Mucosa of rectum (tissue), 2 donors: ENCODE measurements at regions not wholly inside any gene's neighbourhood (a gene's known extent, or its start where the extent isn't known, plus 50 kb on each side); places are given as distances from the start of the nearest gene placed in this dataset.
"Not testable (repeated sequence)": the region's sequence is repeated elsewhere in the genome, so short reads cannot be mapped to it uniquely, and the experiment has no call there.

Experiments used
- H3K27ac ChIP-seq, 2 donors: one replicate each; pipeline ENCODE4 v1.7.0; 2013; ENCODE audit warnings: inconsistent platforms in 2 of 2, low read depth in 2 of 2, low read length in 2 of 2
- H3K27me3 ChIP-seq, 2 donors: one replicate each; pipeline ENCODE4 v1.7.0; 2013; ENCODE audit warnings: low read length in 2 of 2; ENCODE audit not compliant: control insufficient read depth in 2 of 2, insufficient read depth in 2 of 2
- H3K36me3 ChIP-seq, 2 donors: one replicate each; pipeline ENCODE4 v1.7.0; 2013; ENCODE audit warnings: low read length in 2 of 2; ENCODE audit not compliant: control insufficient read depth in 2 of 2, insufficient read depth in 2 of 2
- H3K4me1 ChIP-seq, 2 donors: one replicate each; pipeline ENCODE4 v1.7.0; 2013; ENCODE audit warnings: low read length in 2 of 2, mild to moderate bottlenecking in 1 of 2; ENCODE audit not compliant: control insufficient read depth in 2 of 2, insufficient read depth in 2 of 2
- H3K4me3 ChIP-seq, 2 donors: one replicate each; pipeline ENCODE4 v1.7.0; 2013; ENCODE audit warnings: low read length in 2 of 2
- H3K9ac ChIP-seq, 2 donors: one replicate each; pipeline ENCODE4 v1.7.0; 2013; ENCODE audit warnings: low read length in 2 of 2, low read depth in 1 of 2, mild to moderate bottlenecking in 1 of 2
- H3K9me3 ChIP-seq, 2 donors: one replicate each; pipeline ENCODE4 v1.7.0; 2013; ENCODE audit warnings: low read length in 2 of 2; ENCODE audit not compliant: control insufficient read depth in 2 of 2
- donor health status: healthy.
- donor health status: Normal muscosa, but diverticular disease.

DNA sequence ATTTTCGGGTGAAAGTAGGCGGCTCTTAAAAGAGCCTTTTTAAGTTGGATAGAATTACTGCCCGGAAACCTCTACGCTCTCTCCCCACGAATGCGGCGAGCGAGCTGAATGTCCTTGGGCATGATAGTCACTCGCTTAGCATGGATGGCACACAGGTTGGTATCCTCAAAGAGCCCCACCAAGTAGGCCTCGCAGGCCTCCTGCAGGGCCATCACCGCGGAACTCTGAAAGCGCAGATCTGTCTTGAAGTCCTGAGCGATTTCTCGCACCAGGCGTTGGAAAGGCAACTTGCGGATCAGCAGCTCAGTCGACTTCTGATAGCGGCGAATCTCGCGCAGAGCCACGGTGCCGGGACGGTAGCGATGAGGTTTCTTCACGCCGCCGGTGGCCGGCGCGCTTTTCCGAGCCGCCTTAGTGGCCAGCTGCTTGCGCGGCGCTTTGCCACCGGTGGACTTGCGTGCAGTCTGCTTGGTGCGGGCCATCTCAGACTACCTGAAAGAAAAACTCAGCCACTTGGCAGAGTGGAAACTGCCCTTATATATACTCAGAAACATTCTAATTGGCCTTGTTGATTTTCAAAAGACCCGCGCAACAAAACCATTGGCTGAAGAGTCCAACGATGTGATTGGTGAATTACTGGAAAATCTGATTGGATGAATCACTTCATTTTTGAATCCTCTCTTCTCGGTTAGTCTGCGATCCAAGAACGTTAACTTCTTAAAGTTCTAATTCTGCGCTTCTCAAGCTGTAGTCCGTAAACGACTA is 93.9 kb upstream of the BTN3A2 start:
- Histone ChIP-seq H3K36me3 (no peaks in the 10 kb centered on the region), H3K4me3 (peak overlapping the region; percentile 71 to 84), H3K27ac (peak overlapping the region; percentile 96 to 97), H3K9ac (peak overlapping the region; percentile 88 to 92), H3K27me3 (no peaks in the 10 kb centered on the region), H3K4me1 (peaks cover 2 to 18% of the 10 kb centered on the region in 2 donors), H3K9me3 (no peaks in the 10 kb centered on the region)

DNA sequence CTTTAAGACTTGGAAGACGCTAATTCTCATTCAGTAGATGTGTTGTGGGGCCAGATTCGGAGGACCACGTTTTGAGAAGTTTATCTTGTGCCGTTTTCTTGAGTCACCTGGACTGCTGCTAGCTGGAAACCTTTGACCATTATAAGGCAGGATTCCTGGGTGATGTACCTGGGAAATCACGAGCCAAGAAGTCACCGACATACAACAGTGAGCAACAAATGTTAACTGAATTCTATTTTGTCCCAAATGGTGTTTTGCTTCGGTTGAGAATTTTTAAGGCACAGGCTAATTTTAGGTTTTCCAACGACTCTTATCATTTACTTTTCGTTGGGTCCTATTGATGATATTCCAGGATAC is 93.4 kb upstream of the BTN3A2 start:
- Histone ChIP-seq H3K27me3 (no peaks in the 10 kb centered on the region), H3K4me1 (peaks cover 2 to 18% of the 10 kb centered on the region in 2 donors), H3K4me3 (peak overlapping the region; percentile 71 to 84), H3K9ac (peak overlapping the region; percentile 88 to 92), H3K36me3 (no peaks in the 10 kb centered on the region), H3K9me3 (no peaks in the 10 kb centered on the region), H3K27ac (peak overlapping the region; percentile 96 to 97)

DNA sequence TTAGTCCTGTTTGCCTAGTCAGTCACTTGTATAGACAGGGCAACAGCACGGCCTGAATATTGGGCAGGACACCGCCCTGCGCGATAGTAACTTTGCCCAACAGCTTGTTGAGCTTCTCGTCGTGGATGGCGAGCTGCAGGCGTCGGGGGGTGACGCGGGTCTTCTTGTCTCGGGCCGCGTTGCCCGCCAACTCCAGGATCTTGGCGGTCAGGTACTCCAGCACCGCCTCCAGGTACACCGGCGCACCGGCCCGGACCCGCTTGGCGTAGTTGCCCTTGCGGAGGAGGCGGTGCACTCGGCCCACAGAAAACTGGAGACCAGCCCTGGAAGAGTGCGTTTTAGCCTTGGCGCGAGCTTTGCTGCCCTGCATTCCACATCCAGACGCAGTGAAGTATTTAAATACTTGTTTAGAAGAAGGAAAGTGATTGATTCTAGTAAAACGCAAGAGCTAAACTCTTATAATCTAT is 92.8 kb upstream of the BTN3A2 start:
- H3K27me3 ChIP-seq, result no peaks in the 10 kb centered on the region
- peak overlapping the region; percentile 88 to 92 for H3K9ac ChIP-seq
- peak overlapping the region; percentile 96 to 97 for H3K27ac ChIP-seq
- no peaks in the 10 kb centered on the region for H3K9me3 ChIP-seq
- H3K4me1 ChIP-seq, result peaks cover 2 to 21% of the 10 kb centered on the region in 2 donors
- no peaks in the 10 kb centered on the region for H3K36me3 ChIP-seq
- H3K4me3 ChIP-seq, result peak overlapping the region; percentile 71 to 84

DNA sequence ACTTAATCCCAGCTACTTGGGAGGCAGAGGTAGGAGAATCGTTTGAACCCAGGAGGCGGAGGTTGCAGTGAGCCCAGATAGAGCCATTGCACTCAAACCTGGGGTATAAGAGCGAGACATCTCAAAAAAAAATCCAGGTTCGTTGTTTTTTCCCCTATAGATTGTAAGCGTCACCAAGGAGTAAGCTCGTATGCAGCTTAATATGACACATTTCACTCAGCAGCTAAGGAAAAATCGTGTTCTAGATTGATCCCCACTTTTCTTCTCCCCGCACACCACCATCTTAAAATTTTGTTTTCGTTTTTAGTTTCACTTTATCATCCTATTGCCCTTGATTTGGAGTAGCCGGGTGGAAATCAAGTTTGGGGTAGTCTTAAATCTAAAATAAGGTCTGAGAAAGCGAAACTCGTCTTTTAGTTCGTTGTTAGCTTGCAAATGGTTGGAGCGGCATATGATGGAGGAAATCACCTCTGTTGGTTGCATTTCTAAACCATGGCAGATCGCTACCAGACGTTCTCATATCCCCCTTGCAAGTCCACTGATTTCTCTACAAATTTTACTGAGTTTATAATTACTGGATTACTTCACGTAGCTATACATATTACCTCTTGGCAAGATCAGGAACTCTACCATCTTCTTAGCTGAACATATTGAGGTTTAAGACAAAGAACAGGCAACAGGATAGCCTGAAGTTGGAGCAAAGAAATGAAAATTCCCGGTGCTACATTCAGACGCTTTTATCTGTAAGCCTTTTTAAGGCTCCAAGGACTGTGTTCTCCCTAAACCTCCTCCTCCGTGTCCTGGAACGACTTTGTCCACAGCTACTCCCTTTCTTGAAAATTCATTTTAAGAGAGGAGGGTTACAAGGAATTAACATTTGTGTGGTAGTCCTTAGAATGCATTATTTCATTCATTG is 91.1 kb upstream of the BTN3A2 start:
- peak overlapping the region; percentile 72 to 84 for H3K4me3 ChIP-seq
- peaks cover 2 to 21% of the 10 kb centered on the region in 2 donors for H3K4me1 ChIP-seq
- peak overlapping the region; percentile 84 to 90 for H3K9ac ChIP-seq
- H3K36me3 ChIP-seq, result no peaks in the 10 kb centered on the region
- no peaks in the 10 kb centered on the region for H3K27me3 ChIP-seq
- H3K27ac ChIP-seq, result peak overlapping the region; percentile 97
- no peaks in the 10 kb centered on the region for H3K9me3 ChIP-seq

DNA sequence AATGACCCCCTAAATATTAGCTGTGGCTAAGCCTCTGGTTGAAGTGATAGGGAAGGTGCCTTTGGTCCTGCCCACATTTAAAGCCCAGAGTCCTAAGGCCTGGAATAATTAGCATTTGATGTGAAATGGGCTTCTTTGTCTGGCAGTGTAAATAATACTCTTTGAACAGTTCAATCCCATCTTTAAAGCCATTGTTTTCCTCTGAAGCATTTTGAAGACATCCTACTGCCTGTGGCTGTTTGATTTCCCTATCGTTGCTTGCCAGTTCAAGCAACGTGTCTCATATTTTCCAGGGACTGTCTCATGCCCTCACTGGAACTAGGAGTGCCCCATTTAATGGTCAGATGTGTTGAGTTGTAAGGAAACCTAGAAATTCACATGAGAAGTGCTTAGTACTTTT is 89.3 kb upstream of the BTN3A2 start:
- Histone ChIP-seq H3K4me3 (no peak overlapping the region), H3K9me3 (no peaks in the 10 kb centered on the region), H3K4me1 (peaks cover 2 to 19% of the 10 kb centered on the region in 2 donors), H3K27me3 (no peaks in the 10 kb centered on the region), H3K9ac (no peak overlapping the region), H3K36me3 (peaks cover 0 to under 1% of the 10 kb centered on the region in 2 donors), H3K27ac (no peak overlapping the region)

DNA sequence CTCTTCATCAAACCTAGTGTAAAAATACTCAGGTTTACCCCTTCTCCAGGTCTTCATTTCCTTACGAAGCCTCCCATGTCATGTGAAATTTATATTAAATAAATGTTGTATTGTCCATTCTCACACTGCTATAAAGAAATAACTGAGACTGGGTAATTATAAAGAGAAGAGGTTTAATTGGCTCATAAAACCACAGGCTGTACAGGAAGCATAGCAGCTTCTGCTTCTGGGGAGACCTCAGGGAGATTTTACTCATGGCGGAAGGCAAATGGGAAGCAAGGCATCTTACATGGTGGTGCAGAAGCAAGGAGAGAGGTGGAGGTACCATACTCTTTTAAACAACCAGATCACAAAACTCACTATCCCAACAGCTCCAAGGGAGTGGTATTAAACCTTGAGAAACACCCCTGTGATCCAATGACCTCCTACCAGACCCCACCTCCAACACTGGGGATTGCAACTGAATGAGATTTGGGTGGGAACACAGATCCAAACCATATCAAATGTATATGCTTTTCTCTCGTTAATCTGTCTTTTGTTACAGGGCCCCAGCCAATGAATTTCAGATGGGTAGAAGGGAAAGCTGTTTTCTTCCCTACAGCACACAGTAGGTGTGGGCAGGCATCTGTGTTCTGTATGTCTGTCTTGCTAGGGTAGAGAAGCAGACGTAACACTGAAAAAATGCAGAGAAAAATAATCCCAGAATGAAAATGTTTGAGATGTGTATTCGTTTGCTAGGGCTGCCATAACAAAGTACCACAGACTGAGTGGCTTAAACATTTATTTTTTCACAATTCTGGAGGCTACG is 88.0 kb upstream of the BTN3A2 start:
- no peak overlapping the region for H3K4me3 ChIP-seq
- H3K4me1 ChIP-seq, result peaks cover 0 to 13% of the 10 kb centered on the region in 2 donors
- no peaks in the 10 kb centered on the region for H3K27me3 ChIP-seq
- no peak overlapping the region for H3K9ac ChIP-seq
- no peaks in the 10 kb centered on the region for H3K9me3 ChIP-seq
- no peak overlapping the region for H3K27ac ChIP-seq
- H3K36me3 ChIP-seq, result peaks cover 0 to 2% of the 10 kb centered on the region in 2 donors

DNA sequence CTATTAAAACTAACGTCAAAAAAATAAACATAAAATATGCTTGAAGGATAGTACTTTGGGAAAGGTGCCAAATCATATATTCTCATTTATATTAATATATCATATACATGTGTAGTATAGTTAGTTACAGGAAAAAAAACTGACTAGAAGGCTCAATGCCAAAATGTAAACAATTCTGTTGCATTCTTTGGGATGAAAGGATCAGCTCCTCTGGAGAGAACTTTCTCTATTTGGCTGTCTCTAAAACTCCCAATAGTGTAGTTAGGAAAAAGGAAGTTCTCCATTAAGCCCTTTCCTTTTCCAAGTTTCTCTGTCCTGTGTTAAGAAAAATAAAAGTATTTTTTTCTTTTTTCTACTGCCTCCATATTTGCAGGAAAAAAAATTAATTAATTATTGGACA is 86.5 kb upstream of the BTN3A2 start:
- Histone ChIP-seq H3K4me3 (no peak overlapping the region), H3K36me3 (peaks cover 0 to 2% of the 10 kb centered on the region in 2 donors), H3K9me3 (no peaks in the 10 kb centered on the region), H3K4me1 (peaks cover 0 to 6% of the 10 kb centered on the region in 2 donors), H3K27ac (no peak overlapping the region), H3K27me3 (no peaks in the 10 kb centered on the region), H3K9ac (no peak overlapping the region)

DNA sequence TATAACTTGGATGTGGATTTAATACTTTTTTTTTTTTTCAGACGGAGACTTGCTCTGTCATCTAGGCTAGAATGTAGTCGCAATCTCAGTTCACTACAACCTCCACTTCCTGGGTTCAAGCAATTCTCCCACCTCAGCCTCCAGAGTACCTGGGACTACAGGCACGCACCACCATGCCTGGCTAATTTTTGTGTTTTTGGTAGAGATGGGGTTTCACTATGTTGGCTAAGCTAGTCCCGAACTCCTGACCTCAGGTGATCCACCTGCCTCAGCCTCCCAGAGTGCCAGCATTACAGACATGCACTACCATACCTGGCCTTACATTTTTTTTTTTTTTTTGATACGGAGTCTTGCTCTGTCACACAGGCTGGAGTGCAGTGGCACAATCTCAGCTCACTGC is 85.6 kb upstream of the BTN3A2 start:
- H3K4me3 ChIP-seq, H3K9me3 ChIP-seq, H3K36me3 ChIP-seq, H3K9ac ChIP-seq, H3K27me3 ChIP-seq, H3K27ac ChIP-seq: not testable (repeated sequence)
- H3K4me1 ChIP-seq, result peaks cover 2 to 13% of the 10 kb centered on the region in 2 donors

DNA sequence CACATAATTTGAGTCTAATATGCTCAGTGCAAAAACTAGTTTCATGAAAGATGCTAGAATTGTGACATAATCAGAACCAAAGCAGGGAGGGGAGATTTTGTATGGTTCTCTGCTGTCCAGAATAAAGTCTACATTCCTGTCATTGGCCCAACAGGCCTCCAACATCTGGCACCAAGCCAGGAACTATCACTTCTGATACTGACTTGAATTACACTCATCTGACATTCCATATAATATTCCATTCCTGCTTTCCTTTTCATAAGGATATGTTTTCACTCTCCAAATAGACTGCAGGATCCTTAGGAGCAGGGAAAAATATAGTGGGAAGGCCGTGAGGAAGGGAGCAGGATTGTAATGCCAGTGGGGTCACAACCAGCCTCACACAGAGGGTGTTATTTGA is 84.6 kb upstream of the BTN3A2 start:
- H3K9ac ChIP-seq, result no peak overlapping the region
- H3K4me1 ChIP-seq, result peaks cover 5 to 16% of the 10 kb centered on the region in 2 donors
- no peak overlapping the region for H3K4me3 ChIP-seq
- peaks cover 0 to 2% of the 10 kb centered on the region in 2 donors for H3K36me3 ChIP-seq
- no peaks in the 10 kb centered on the region for H3K9me3 ChIP-seq
- no peak overlapping the region for H3K27ac ChIP-seq
- no peaks in the 10 kb centered on the region for H3K27me3 ChIP-seq
